ENCODE measurements at regions not wholly inside any gene's neighbourhood (a gene's known extent, or its start where the extent isn't known, plus 50 kb on each side); places are given as distances from the start of the nearest gene placed in this dataset.

DNA sequence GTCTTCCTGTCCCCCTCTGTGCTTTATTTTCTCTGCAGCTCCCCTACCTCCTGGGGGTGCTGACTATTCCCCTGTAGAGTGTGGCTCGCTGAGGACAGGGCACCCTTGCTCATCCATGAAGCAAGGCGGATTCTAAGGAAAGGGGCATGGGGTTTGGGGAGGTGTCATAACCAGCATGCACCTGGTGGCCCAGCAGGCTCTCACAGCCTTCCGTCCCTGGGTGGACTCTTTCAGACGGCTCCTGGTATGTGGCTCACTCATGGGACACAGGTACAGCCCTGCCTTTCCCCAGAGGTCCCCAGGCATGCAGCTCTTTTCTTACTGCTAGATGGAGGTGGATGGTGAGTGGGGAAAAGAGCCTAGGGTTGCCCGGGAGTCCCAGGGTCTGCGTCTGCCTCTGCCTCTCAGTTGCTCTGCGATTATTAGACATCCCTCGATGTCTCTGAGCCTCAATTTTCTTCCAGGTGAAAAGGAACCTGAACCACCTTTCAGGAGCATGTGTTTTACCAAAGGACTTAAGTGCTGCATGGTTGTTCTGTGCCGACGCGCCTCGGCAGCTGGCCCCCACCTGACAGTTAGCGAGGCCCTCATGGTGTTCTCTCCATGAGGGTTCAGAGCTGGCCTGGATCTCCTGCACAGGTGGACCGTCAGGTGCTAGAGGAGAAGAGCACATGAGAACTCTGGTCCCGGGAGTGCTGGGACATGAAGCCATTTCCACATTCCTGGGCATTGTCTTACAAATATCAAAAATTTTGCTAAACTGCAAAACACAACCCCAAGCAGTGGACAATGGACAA is 172.5 kb upstream of the SHH start:
- FAIRE-seq, result no peak

- FAIRE-seq, result no peak
These were observed 171.8 kb upstream of the SHH start for GRCh38 chr7:155984028-155984580.

- FAIRE-seq, result no peak
These were observed 171.0 kb upstream of the SHH start for GRCh38 chr7:155983176-155983815.

DNA sequence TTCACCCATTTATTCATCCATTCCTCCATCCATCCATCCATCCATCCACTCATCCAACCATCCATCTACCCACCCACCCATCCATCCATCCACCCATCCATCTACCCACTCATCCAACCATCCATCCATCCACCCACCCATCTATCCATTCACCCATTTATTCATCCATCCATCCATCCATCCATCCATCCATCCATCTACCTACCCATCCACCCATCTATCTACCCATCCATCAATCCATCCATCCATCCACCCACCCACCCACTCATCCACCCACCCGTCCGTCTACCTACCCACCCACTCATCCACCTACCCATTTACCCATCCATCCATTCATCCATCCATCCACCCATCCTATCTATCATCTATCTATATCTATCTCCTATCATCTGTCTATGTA is 169.4 kb upstream of the SHH start:
- no peak for FAIRE-seq

GRCh38 chr7:155980841-155981240 is 168.6 kb upstream of the SHH start:
- FAIRE-seq, result no peak

DNA sequence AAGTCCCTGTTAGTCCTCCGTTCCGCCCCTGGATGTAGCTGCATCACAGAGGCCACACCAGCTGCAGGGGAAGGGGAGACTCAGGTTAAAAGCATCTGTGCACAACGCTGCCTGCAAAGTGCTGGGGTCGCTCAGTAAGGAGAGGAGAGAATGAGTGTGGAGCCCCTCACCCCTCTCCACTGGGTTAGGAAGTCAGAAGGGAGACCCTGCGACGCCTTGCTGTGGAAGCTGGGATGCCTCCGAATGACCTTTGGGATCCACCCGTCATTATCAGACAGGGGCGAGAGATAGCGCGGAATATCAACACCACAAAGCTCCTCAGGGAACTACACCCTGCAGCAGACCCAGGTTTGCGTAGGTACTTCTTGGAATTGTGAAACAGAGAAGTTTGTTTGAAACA is 167.7 kb upstream of the SHH start:
- FAIRE-seq, result no peak

DNA sequence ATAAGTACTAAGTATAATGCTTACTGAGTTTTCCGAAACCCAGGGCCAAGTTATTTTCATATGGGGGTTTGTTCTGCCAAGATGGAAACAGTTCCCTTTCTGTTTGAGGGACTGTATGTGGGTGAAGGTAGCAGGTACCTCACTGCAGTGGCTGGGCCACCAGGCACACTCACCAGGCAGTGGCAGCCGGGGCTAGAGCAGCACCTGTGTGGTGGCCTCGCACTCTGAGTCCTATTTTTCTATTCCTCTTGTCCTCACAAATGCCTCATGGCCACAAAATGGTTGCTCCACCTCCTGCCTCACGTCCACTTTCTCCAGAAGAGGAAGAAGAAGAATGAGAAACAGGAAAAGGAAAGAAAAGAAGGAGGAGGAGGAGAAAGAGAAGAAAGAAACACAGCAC is 167.3 kb upstream of the SHH start:
- FAIRE-seq, result no peak

GRCh38 chr7:155975490-155975889 is 163.2 kb upstream of the SHH start:
- no peak for FAIRE-seq

DNA sequence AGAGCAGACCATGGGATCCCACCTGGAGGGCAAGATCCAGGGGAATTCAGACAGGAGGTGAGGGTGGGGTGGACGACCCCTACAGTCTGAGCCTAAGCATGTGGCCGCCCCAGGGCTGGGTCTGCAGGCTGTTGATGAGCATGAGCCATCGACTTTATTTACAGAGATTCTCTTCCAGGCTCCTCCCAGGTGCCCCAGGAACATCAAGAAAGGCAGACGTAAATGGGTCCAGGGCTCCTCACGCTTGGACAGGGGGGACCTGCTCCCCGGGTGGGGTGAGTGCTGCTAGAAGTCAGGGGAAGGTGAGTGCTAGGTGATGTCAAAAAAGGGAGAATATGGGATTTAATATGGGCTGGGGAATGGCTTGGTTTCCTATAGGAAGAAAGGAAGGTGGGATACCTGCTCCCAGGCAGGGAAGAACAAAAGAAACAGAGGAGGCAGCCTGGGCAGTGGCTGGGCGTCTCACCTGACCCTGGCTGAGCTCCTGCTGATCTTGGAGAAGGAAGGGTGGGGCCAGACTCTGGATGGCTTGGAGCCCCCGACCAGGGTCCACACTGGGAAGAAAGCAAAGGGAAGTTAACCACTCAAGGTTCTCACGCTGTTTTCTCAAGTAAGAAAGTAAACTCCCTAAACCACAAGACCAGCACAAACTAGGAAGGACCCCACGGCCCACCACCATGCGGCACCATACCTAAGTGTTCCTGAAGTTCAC is 162.1 kb upstream of the SHH start:
- FAIRE-seq, result no peak

DNA sequence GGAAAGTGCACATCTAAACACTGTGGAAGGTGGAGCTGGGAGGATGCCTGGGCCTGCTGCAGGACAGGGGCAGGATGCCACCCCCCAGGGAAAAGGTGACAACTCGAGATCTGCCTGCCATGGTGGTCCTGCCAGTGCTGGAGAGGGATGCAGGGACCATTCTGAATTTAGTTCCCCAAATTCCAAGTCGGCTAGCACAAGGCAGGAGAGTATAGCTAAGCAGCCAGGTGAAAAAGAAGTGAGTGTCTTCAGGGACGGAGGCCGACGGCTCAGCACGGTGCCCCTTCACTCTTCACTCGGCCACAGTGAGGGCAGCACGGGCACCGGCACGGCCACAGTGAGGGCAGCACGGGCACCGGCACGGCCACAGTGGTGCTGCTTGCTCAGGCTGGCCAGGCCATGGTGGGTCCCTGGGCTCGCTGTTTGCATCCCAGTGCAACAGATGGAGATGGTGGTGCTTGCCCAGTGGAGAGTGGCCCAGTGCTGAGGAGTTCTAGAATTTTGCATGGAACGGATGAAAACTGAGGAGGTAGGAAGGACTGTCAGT is 161.3 kb upstream of the SHH start:
- FAIRE-seq, result no peak

- FAIRE-seq, result no peak
These were observed 160.6 kb upstream of the SHH start for GRCh38 chr7:155972651-155973390.

- no peak for FAIRE-seq
These were observed 160.0 kb upstream of the SHH start for GRCh38 chr7:155972247-155972646.

- no peak for FAIRE-seq
These were observed 159.0 kb upstream of the SHH start for GRCh38 chr7:155971180-155971770.

GRCh38 chr7:155969192-155969929 is 157.1 kb upstream of the SHH start:
- FAIRE-seq, result no peak

DNA sequence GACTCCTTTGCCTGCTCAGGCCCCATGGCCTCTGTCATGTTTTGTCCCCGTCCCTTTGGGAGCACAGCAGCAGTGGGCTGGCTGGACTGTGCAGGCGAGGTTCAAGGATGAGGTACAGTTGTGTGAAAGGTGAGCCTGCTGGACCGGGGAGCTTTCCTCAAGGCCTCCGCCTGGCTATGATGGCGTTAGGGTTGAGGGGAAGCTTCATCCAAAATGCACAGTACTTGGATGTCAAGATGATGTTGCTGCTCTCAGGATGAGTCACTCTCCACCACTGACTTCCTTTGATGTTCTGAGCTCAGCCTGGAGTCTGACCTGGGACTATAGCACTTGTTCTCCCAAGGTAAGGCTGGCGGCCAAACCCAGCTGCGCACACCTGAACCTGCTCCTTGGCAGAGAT is 152.7 kb upstream of the SHH start:
- no peak for FAIRE-seq

- no peak for FAIRE-seq
These were observed 152.3 kb upstream of the SHH start for GRCh38 chr7:155964543-155964942.

DNA sequence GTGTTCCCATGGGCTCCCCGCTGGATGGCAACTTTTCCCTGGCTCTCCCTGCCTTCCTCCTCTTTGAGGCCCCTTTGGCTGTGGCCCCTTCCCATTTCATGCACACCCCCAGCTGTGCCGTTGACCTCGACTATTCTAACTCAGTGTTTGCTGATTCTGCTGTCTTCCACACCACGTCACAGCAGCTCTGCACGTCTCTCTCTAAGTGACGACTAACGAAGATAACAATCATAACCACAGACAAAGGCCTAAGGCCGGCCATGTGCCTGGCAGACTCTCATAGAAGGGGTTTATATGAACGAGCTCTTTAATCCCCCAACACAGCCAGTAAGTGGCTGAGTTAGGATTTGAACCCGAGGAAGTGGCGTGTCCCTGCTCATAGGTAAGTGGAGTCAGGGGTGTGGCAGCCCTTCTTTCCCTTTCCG is 151.5 kb upstream of the SHH start:
- FAIRE-seq, result no peak

DNA sequence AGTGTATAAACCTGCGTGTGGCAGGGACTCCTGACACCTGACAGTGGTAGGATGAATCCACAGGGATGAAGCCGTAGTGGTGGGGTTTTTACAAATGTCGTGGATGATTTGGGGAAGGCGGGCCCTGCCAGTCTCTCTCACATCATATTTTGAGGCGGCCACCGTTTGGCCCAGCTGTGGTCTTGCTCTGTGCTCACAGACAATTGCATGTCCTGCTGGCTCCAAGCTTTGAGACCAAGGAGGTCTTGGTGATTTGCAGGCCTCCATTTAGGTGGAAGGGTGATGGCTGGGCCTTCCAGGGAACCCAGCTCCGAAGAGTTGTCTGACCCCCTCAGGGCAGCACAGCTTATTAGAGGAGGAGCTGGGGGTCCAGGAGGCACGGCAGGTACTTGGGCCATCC is 151.1 kb upstream of the SHH start:
- FAIRE-seq, result no peak

GRCh38 chr7:155962968-155963300 is 150.7 kb upstream of the SHH start:
- FAIRE-seq, result no peak

GRCh38 chr7:155962191-155962967 is 150.1 kb upstream of the SHH start:
- no peak for FAIRE-seq
